IPS DF 4.7 (cell line): ENCODE measurements at regions not wholly inside any gene's neighbourhood (a gene's known extent, or its start where the extent isn't known, plus 50 kb on each side); places are given as distances from the start of the nearest gene placed in this dataset.

Experiments
- DNase-seq: peaks from one replicate; pipeline ENCODE4 v3.0.0-alpha.2; 2013; ENCODE audit warnings: low spot score; ENCODE audit errors: extremely low read depth

- DNase-seq = no peak
Measured at GRCh38 chr2:118296663-118297062, 208.4 kb downstream of the INSIG2 start.

DNA sequence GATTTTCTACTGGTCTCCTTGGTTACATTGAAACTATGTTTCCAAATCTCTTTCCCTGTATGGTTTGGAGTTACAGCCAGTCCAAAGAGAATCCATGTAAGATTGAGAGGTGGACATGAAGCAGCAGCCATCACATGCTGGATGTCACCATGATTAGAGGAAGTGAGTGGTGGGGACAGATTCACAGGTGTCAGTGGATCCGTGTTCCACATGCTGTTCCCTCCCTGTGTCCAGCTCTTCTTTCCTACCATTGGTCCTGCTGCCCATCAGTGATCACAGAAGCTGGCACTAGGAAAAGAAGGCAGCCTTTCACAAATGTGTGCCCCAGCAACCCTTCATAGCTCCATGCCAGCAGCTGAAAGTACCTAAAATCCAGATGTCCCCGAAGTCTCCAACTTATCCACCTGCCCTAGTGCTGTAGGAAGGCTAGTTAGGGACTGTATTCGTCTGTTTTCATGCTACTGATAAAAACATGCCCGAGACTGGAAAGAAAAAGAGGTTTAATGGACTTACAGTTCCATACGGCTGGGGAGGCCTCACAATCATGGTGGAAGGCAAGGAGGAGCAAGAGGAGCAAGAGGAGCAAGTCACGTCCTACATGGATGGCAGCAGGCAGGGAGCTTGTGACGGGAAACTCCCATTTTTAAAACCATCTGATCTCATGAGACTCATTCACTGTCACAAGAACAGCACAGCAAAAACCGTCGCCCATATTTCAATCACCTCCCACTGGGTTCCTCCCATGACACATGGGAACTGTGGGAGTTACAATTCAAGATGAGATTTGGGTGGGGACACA lies 207.5 kb downstream of the INSIG2 start:
- DNase-seq = no peak

DNA sequence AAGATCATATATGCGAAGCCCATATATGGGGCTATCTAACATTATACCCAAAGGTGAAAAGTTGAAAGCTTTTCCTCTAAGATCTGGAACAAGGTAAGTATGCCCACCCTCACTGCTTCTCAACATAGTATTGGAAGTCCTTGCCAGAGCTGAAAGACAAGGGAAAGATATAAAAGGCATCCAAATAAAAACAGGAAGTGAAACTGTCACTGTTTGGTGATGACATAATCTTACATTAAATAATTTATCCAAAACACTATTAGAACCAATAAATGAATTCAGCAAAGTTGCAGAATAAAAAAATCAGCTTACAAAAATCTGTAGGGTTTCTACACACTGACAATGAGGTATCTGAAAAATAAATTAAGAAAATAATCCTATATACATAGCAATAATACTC lies 205.8 kb downstream of the INSIG2 start:
- no peak for DNase-seq

DNA sequence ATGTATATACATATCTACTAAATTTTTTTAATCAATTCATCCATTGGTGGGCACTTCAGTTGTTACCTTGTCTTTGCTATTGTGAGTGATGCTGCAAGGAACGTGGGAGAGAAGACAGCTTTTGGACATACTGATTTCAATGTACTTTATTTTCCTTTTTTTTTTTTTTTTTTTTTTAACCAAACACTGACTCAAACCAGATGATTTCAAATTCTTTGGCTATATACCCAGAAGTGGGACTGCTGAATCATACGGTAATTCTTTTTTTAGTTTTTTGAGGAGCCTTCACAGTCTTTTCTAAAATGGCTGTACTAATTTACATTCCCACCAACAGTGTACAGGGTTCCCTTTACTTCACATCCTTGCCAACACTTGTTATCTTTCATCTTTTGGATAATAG lies 204.7 kb downstream of the INSIG2 start:
- DNase-seq = no peak

GRCh38 chr2:118291251-118291880 lies 203.1 kb downstream of the INSIG2 start:
- no peak for DNase-seq

- no peak for DNase-seq
Measured at GRCh38 chr2:118290411-118291250, 202.4 kb downstream of the INSIG2 start.

DNA sequence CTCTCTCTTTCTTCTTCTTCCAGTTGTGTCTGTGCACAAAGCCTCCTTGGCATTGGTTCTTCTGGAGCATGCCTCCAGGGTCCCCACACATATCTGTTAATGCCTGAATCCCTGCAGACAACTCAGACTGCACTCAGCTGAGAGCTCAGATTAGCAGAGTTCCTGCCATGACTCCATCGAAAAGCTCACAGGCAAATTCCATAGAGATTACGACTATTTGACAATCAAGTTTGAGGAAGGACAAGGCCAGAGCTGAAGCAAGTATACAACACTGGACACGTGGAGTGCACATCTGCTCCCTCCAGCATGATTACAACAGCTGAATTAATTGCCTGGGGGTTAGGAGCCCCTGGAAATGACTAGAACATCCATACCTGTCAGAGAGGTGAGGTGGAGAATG lies 190.7 kb downstream of the INSIG2 start:
- DNase-seq = no peak

DNA sequence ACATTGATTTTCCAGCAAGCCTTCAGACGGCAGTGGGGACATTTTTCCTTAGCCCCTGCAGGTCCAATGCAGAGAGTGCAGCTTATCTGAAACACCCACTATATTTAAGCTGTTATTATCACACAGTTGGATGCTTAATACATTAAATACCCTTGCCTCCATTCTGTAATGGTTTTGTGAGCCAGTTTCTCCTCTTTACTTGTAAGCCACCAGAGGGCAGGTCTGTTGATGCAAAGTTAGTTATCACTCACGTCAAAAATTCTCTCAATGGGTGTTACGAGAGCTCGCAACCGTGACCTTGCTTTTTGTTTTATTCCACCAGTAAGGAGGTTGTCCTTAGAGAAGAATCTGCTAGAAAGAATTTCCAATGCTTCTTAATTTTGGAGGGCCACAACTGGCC lies 189.8 kb downstream of the INSIG2 start:
- no peak for DNase-seq

DNA sequence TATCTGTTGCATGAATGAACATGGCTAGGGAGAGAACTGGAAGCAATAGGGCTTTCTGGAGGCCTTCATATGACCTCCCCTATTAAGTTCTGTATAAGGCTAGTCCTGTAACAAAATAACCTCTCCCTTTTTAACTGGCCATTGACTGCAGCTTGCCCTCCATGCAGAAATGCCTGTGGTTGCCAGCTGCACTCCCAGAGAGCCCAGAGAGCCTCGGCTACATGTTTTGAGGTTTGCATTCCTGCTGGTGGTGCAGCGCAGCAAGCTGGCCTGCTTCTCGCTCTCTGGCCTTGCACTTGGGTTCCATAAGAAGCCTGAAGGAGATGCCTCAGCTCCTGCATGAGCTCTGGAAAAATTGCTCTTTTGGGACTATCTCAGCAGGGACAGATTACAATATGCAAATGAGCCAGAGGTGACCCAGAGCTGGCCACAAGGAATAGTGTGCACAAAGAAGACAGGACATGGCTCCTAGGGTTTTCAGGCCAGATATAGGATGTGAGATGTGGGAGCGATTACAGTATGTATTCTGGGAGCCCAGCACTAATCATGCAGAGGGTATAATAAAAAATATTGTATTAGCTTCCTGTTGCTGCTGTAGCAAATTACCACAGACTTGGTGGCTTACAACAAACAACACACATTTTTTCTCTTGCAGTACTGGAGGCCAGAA lies 186.7 kb downstream of the INSIG2 start:
- DNase-seq = no peak

DNA sequence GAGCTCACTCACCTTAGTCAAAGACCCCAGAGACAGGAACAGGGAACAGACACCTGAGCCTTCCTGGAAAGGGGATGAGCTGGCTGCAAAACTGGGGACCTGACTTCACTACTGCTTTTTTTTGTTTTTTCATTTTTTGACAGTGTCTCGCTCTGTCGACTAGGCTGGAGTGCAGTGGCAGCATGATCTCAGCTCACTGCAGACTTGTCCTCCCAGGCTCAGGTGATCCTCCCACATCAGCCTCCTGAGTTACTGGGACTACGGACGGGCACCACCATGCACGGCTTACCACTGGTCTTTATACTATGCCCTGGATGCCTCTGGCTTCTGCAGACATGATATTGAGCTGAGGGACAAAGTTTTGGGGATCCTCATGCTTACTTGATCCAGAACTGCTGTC lies 184.1 kb downstream of the INSIG2 start:
- no peak for DNase-seq

DNA sequence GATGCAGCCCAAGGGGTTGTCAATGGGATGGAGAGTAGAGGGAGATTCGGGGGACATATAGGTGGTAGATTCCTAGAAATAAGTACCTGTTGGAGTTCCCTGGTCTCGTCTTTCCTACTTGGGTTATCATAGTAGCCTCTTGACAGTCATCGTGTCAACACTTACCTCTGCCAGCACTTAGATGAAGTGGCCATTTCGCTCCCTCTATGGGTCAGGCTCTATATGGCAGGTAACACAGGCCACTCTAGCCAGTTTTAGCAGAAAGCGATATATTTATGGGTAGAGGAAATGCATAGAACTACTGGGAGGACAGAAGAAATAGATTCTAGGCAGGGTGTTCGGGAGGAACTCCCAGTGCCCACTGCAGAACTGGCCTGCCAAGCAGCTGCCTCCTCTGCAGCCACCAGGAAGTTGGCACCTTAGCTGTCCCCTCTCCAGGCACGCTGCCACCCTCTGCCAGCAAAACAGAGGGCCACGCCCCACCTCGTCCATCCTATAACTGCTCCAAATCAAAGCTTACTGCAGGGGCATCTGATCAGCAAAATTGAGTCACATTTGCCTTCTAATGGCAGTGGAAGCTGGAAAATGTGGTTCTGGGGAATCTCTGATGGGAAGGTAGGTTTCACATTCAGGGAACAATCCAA lies 181.3 kb downstream of the INSIG2 start:
- DNase-seq = no peak

DNA sequence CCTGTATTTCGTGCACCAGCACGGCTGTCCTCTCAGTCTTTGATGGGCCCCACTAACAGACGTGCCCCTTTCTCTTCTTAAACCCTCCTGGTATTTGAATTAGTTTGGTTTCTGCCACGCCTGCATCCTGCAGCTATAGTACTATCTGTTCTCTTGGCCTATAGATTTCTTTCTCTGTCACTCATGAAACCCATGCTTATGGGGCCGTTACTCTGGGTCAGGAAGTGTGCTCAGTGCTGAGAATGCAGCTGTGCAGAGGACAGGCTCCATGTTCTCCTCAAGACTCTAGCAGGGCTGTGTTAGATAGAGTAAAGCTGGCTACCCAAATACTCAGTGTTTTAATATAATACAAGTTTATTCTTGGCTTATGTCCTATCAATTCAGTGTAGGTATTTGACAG lies 180.0 kb downstream of the INSIG2 start:
- no peak for DNase-seq

- no peak for DNase-seq
Measured at GRCh38 chr2:118265873-118266455, 177.7 kb downstream of the INSIG2 start.

GRCh38 chr2:118264232-118264990 lies 176.1 kb downstream of the INSIG2 start:
- DNase-seq = no peak

- no peak for DNase-seq
Measured at GRCh38 chr2:118257696-118258095, 169.4 kb downstream of the INSIG2 start.

DNA sequence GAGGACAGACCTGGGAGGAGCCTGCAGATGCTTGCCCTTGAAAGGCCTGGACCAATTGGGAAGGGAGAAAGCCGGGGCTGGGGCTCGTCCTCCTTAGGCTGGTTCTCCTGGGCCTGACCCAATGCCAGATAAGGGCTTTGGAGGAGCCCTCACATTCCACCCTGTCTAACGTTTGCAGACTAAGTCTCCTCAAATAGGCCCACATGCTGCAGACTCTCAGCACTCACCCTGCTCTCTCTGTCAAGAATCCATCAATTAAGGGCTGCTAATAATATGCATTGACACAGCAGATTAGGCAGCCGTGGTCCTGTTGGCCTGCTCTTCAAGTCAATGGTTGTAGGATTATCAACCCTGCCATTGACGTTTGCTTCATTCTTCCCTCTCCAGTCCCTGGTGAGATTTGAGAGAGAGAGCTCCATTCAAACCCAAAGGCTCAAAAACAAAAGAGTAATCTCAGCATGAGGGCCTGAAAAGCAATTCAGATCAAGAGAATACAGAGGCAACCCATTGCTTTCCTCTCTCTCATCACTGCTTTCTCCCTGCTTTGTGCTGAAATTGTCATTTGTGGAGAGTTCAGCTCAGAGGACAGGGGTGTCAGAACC lies 167.6 kb downstream of the INSIG2 start:
- DNase-seq = peak; percentile 14

DNA sequence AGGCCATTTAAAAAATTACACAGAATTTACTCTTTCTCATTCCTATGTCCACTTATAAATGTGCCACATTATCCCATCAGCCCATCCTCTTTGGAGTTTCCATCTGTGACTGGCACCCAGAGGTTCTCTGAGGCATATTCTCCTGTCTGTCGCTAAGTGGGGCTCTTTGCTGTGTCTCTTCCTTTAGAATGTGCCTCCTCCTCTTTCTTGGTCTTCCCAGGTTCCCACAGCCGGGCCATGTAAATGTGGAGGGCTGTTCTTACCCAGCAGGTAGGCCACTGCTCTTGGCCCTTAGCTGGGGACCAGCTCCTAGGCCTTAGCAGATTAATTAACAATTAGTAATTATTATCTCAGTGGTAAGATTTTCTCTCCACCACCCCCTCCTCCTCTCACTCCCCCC lies 167.0 kb downstream of the INSIG2 start:
- DNase-seq = no peak

DNA sequence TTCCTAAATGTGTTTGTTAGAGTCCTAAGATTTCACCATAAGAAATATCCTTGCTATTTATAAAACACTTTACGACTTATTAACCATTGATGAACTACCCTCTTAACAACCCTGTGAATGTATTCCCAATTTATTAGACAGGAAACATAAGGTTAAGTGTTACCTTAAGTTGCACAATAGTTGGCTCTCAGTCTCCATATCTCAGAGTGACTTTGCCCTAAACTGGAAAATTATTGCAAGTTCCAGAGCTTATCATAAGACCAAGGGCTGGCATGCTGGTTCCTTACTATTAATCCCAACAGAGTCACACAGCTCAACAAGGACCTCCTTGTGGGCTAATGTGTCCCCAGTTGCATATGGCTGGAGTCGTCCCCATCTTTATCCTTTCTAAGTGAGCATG lies 165.8 kb downstream of the INSIG2 start:
- no peak for DNase-seq

DNA sequence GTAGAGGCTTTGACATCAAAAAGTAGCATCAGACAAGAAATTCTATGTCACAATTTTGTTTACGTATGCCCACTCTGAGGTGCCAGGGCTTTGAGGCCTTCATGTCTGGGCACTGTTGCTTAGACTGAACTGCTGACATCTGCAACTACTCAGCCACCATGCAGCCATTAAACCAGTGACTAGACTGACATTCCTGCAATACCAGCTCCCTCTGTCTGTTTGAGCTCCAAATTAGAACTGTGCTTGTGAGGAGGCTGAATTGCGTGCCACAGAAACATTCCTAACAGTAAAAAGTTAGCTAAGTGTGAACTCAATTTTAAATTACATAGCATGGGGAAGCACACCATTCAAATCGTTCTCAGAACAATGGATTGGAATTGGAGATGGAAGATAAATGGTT lies 163.2 kb downstream of the INSIG2 start:
- no peak for DNase-seq

DNA sequence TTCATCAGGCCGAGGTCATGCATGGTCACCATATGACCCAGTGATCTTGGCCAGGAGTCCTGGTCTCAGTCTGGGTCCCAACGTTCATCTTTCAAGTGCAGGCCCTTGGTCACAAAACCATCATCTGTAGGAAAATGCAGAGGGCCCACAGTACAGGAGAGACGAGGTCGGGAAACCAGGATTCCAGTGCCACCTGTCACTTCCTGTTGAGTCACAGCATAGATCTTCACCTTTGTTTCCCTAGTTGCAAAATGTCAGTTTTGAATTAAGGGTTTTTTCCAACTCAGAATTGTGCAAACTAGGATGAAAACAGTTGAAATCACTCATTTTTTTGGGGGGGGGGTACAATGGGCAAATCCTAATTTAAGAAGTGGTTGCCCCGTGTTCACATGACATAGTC lies 162.2 kb downstream of the INSIG2 start:
- no peak for DNase-seq
